HepG2 (cell line): ENCODE measurements at regions not wholly inside any gene's neighbourhood (a gene's known extent, or its start where the extent isn't known, plus 50 kb on each side); places are given as distances from the start of the nearest gene placed in this dataset.

Experiments used
- ATAC-seq: fragments of 200-7000 bp; cut with Tn5 transposase; 3 replicates; pipeline ENCODE4 v1.9.1; 2020; ENCODE audit warnings: mild to moderate bottlenecking, moderate library complexity
- BruUV-seq: library from RNA; stranded (reverse); fragments of 400-500 nt; replicated peaks from 2 replicates; lab custom pipeline; 2021; lab: Mats Ljungman, UMichigan
- CTCF ChIA-PET: fragments of 300-600 bp; formaldehyde crosslinking; extraction: SDS; loops from one replicate; lab custom pipeline; 2021; ENCODE audit warnings: low total read pairs, inconsistent platforms, low intra/inter-chr PET ratio; lab: Yijun Ruan, JAX
- POLR2A ChIA-PET: fragments of 350-600 bp; sonication (Branson Sonifier 250); formaldehyde crosslinking; loops from one replicate; lab custom pipeline; 2020; ENCODE audit warnings: antibody characterized with exemption, inconsistent platforms; lab: Yijun Ruan, JAX
- DNase-seq: peaks from one replicate; pipeline ENCODE4 v3.0.0-alpha.2; 2015; ENCODE audit warnings: low spot score
- FAIRE-seq: peaks from 3 replicates; lab custom pipeline; 2011; peaks lifted over from hg19 to GRCh38; lab: Jason Lieb, UNC
- H2AFZ ChIP-seq: one replicate; pipeline ENCODE4 v1.6.1; 2011; ENCODE audit warnings: low read length, inconsistent platforms
- H3K27ac ChIP-seq: fragments of 300-600 bp; 3 replicates; pipeline ENCODE4 v1.8.0; 2011; ENCODE audit warnings: mixed run types, mild to moderate bottlenecking, mixed read lengths, low read length, inconsistent platforms; ENCODE audit not compliant: insufficient read depth; ENCODE audit errors: extremely low read length
- H3K27me3 ChIP-seq, 2 experiments: fragments of 200-600 bp in 1 of 2; 2 replicates in 1 of 2; 3 replicates in 1 of 2; pipeline versions ENCODE4 v1.6.0 to v1.8.0; 2011; ENCODE audit warnings: low read length in 2 of 2, mild to moderate bottlenecking in 2 of 2, moderate library complexity in 2 of 2, inconsistent platforms in 1 of 2; ENCODE audit not compliant: insufficient read depth in 2 of 2, control insufficient read depth in 1 of 2
- H3K36me3 ChIP-seq, 2 experiments: fragments of 200-600 bp in 1 of 2; replicated peaks in 1 of 2; 2 replicates in 1 of 2; 3 replicates in 1 of 2; pipeline versions ENCODE4 v1.5.1 to v1.8.0; 2011; ENCODE audit warnings: low read length in 2 of 2, inconsistent platforms in 1 of 2; ENCODE audit not compliant: insufficient read depth in 2 of 2, control insufficient read depth in 1 of 2
- H3K4me1 ChIP-seq: 2 replicates; pipeline ENCODE4 v1.5.1; 2012; ENCODE audit warnings: low read length, inconsistent platforms; ENCODE audit not compliant: insufficient read depth
- H3K4me2 ChIP-seq: 2 replicates; pipeline ENCODE4 v1.6.0; 2011; ENCODE audit warnings: low read depth, low read length, inconsistent platforms
- H3K4me3 ChIP-seq, 3 experiments: fragments of 200-600 bp in 1 of 3; sonication (generic), shearing (Covaris generic) in 1 of 3; replicated peaks in 1 of 3; 2 replicates each; pipeline ENCODE4 v1.5.1; 2011 to 2016; ENCODE audit warnings: low read length in 3 of 3, inconsistent platforms in 2 of 3, low read depth in 2 of 3, mild to moderate bottlenecking in 2 of 3, control low read depth in 1 of 3, mixed read lengths in 1 of 3; ENCODE audit not compliant: insufficient read depth in 1 of 3
- H3K79me2 ChIP-seq: one replicate; pipeline ENCODE4 v1.6.1; 2011; ENCODE audit warnings: low read length, inconsistent platforms; ENCODE audit not compliant: insufficient read depth
- H3K9ac ChIP-seq: 2 replicates; pipeline ENCODE4 v1.6.0; 2011; ENCODE audit warnings: mild to moderate bottlenecking, low read depth, low read length, inconsistent platforms; ENCODE audit not compliant: insufficient read depth
- H3K9me3 ChIP-seq: 2 replicates; pipeline ENCODE4 v1.5.1; 2012; ENCODE audit warnings: mild to moderate bottlenecking, low read length
- H4K20me1 ChIP-seq: 2 replicates; pipeline ENCODE4 v1.6.0; 2011; ENCODE audit warnings: inconsistent platforms, mild to moderate bottlenecking, low read length, moderate library complexity; ENCODE audit not compliant: insufficient read depth
- CHCHD3 ChIP-seq: sonication (generic); formaldehyde crosslinking; IDR thresholded peaks from 2 replicates; pipeline ENCODE4 v1.8.0; 2022; ENCODE audit warnings: mild to moderate bottlenecking, missing genetic modification reagents, moderate library complexity
- FOXK2 ChIP-seq: fragments of 450-650 bp; IDR thresholded peaks from 2 replicates; pipeline ENCODE4 v1.6.1; 2016
- IKZF1 ChIP-seq: fragments of 450-650 bp; IDR thresholded peaks from 2 replicates; pipeline ENCODE4 v1.7.1; 2016
- IRF9 ChIP-seq: sonication (generic); formaldehyde crosslinking; IDR thresholded peaks from 2 replicates; pipeline ENCODE4 v1.8.0; 2022; ENCODE audit warnings: missing genetic modification reagents, mild to moderate bottlenecking, borderline replicate concordance
- KMT2A ChIP-seq: sonication (generic); formaldehyde crosslinking; IDR thresholded peaks from 2 replicates; pipeline ENCODE4 v1.4.0; 2020; ENCODE audit warnings: missing genetic modification reagents
- RFXANK ChIP-seq: IDR thresholded peaks from 2 replicates; pipeline ENCODE4 v1.6.1; 2016
- ZGPAT ChIP-seq: IDR thresholded peaks from 2 replicates; pipeline ENCODE4 v1.6.1; 2016; ENCODE audit warnings: mild to moderate bottlenecking
- ZNF24 ChIP-seq: fragments of 450-650 bp; IDR thresholded peaks from 2 replicates; pipeline ENCODE4 v1.6.1; 2017; ENCODE audit warnings: antibody characterized with exemption, mild to moderate bottlenecking
- ZNF678 ChIP-seq: sonication (generic); formaldehyde crosslinking; IDR thresholded peaks from 2 replicates; pipeline ENCODE4 v1.4.0; 2020; ENCODE audit warnings: mild to moderate bottlenecking, missing genetic modification reagents
- WGBS: methylation state at CpG from one replicate; pipeline ENCODE4 v1.1.6; 2017; ENCODE audit warnings: low lambda C conversion rate; 5-methylcytosine and 5-hydroxymethylcytosine counted together
- in situ Hi-C: cut with HindIII; loops from 2 replicates; pipeline ENCODE4 v1.10.0; 2017; ENCODE audit warnings: low pct_unique_long_range_greater_than_20kb; ENCODE audit not compliant: extremely low pct_ligation_motif_present
- intact Hi-C: fragments of 100-400 bp; cut with micrococcal nuclease; formaldehyde crosslinking; loops from one replicate; pipeline ENCODE4 v1.10.0; 2022; ENCODE audit not compliant: unreplicated experiment
- TF ChIP-seq, protein P1 (sequence below): sonication (generic); formaldehyde crosslinking; IDR thresholded peaks from 2 replicates; pipeline ENCODE4 v1.4.0; 2020; ENCODE audit warnings: missing genetic modification reagents, mild to moderate bottlenecking, borderline replicate concordance

DNA sequence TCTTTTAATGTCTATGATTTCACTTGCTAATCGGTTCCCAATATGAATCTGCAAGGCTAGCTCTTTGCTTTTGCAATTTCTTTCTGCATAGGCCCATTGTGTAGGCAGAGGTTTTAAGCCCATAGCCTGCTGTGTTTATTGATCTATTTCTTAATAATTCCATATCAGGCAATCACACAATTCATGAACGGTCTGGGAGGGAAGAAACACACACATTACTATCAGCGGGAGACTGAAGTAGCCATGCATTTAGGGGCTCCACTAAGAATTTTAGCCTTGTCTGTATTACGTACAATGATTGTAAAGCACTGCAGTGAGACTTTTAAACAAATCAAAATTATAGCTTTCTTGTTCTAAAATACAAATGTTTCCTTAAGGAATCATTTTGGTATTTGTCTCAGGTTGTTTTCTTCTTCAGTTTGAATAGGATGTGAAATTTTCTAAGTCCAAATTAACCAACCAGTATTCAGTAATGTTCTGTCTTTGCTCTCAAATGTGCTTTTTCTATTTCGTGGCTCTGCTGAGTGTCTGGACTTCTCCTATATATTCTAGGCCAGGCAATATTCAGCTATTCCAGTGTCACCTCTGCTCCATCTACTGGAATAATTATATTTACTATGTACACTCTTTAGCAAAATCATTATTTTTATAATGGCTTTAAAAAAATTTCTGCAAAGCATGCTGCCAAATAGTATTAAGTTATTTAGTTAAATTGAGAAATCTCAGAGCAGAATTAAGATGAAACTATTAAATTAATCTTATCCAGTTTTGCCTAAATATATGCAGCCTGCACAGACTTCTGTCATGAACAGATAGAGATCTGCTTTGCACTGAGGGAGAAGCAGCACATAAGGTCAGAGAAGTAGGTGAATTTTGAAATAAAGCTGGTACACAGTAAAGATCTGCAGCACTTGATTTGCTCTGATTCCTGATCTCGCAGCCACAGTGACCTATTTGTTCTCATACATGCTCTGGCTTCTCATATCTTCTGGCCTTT lies 103.0 kb upstream of the NAALADL2 start:
- H4K20me1 ChIP-seq: no peaks in the 10 kb centered on the region

More for the DNA sequence above, 103.0 kb upstream of the NAALADL2 start:
- POLR2A ChIA-PET: no interaction called here
- no peaks in the 10 kb centered on the region; a peak in 1 of 5 replicates for H3K27me3 ChIP-seq
- FAIRE-seq (no peak), ATAC-seq (no peak), DNase-seq (no peak)
- TF ChIP-seq ZNF24: no peak
- no peak for TF ChIP-seq ZGPAT
- TF ChIP-seq, protein P1, sequence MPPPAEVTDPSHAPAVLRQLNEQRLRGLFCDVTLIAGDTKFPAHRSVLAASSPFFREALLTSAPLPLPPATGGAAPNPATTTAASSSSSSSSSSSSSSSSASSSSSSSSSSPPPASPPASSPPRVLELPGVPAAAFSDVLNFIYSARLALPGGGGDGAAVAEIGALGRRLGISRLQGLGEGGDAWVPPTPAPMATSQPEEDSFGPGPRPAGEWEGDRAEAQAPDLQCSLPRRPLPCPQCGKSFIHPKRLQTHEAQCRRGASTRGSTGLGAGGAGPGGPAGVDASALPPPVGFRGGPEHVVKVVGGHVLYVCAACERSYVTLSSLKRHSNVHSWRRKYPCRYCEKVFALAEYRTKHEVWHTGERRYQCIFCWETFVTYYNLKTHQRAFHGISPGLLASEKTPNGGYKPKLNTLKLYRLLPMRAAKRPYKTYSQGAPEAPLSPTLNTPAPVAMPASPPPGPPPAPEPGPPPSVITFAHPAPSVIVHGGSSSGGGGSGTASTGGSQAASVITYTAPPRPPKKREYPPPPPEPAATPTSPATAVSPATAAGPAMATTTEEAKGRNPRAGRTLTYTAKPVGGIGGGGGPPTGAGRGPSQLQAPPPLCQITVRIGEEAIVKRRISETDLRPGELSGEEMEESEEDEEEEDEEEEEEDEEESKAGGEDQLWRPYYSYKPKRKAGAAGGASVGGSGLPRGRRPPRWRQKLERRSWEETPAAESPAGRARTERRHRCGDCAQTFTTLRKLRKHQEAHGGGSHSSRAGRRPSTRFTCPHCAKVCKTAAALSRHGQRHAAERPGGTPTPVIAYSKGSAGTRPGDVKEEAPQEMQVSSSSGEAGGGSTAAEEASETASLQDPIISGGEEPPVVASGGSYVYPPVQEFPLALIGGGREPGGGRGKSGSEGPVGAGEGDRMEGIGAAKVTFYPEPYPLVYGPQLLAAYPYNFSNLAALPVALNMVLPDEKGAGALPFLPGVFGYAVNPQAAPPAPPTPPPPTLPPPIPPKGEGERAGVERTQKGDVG (CRISPR knock-in tag): no peak
- TF ChIP-seq FOXK2: no peak
- TF ChIP-seq RFXANK (CRISPR knock-in tag): no peak
- TF ChIP-seq KMT2A (CRISPR knock-in tag): no peak
- TF ChIP-seq IRF9 (CRISPR knock-in tag): no peak
- TF ChIP-seq IKZF1: no peak
- TF ChIP-seq CHCHD3 (CRISPR knock-in tag): no peak
- no peak for TF ChIP-seq ZNF678 (CRISPR knock-in tag)
- CTCF ChIA-PET: no interaction called here
- no peaks in the 10 kb centered on the region for H3K4me1 ChIP-seq
- intact Hi-C loops (no loop called here), in situ Hi-C loops (no loop called here)
- H3K79me2 ChIP-seq: no peaks in the 10 kb centered on the region
- H3K4me2 ChIP-seq: no peak overlapping the region
- BruUV-seq: no TSS peak
- H3K9ac ChIP-seq: no peak overlapping the region
- H3K36me3 ChIP-seq: no peaks in the 10 kb centered on the region
- H3K4me3 ChIP-seq: no peak overlapping the region
- H3K9me3 ChIP-seq: 0 out of 2 replicates have a peak, but pooled peaks cover 4% of the 10 kb centered on the region
- no peak overlapping the region for H2AFZ ChIP-seq
- H3K27ac ChIP-seq: no peak overlapping the region
- 10% methylated on average over 6 of the region's 6 CpGs for WGBS
